ENCODE measurements at regions not wholly inside any gene's neighbourhood (a gene's known extent, or its start where the extent isn't known, plus 50 kb on each side); places are given as distances from the start of the nearest gene placed in this dataset.

- no peak overlapping the region for H3K27ac Mint-ChIP-seq (ENCODE audit: low read depth, unreplicated experiment)
- no peak for DNase-seq (ENCODE audit: unreplicated experiment)
- peaks cover 20% of the 10 kb centered on the region for H3K27me3 Mint-ChIP-seq (ENCODE audit: insufficient read depth, unreplicated experiment)
- intact Hi-C loops (cut with micrococcal nuclease): no loop called here
- ChIA-PET CTCF (interaction anchor here (0.8 kb wide), 1 partner anchor 88 kb away, joined by 3 read pairs; no protein-coding TSS in a partner anchor), POLR2A (interaction anchor here (0.5 to 1.1 kb wide), 2 partner anchors 17 to 21 kb away, joined by 3 read pairs; no protein-coding TSS in a partner anchor)
- no TSS peak for BruUV-seq (replicated peaks)
- H3K9me3 Mint-ChIP-seq (ENCODE audit: unreplicated experiment): no peaks in the 10 kb centered on the region
- no peaks in the 10 kb centered on the region for H3K36me3 Mint-ChIP-seq (ENCODE audit: insufficient read depth, unreplicated experiment)
- TF ChIP-seq, protein P1, sequence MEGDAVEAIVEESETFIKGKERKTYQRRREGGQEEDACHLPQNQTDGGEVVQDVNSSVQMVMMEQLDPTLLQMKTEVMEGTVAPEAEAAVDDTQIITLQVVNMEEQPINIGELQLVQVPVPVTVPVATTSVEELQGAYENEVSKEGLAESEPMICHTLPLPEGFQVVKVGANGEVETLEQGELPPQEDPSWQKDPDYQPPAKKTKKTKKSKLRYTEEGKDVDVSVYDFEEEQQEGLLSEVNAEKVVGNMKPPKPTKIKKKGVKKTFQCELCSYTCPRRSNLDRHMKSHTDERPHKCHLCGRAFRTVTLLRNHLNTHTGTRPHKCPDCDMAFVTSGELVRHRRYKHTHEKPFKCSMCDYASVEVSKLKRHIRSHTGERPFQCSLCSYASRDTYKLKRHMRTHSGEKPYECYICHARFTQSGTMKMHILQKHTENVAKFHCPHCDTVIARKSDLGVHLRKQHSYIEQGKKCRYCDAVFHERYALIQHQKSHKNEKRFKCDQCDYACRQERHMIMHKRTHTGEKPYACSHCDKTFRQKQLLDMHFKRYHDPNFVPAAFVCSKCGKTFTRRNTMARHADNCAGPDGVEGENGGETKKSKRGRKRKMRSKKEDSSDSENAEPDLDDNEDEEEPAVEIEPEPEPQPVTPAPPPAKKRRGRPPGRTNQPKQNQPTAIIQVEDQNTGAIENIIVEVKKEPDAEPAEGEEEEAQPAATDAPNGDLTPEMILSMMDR (IDR thresholded peaks at IDR 0.05; ENCODE audit: unreplicated experiment): no peak
- no peak overlapping the region for H3K4me3 Mint-ChIP-seq (ENCODE audit: unreplicated experiment)
- no peaks in the 10 kb centered on the region for H3K4me1 Mint-ChIP-seq (ENCODE audit: insufficient read depth, unreplicated experiment)
These were observed 222.8 kb downstream of the SNCAIP start for GRCh38 chr5:122534829-122535228.

DNA sequence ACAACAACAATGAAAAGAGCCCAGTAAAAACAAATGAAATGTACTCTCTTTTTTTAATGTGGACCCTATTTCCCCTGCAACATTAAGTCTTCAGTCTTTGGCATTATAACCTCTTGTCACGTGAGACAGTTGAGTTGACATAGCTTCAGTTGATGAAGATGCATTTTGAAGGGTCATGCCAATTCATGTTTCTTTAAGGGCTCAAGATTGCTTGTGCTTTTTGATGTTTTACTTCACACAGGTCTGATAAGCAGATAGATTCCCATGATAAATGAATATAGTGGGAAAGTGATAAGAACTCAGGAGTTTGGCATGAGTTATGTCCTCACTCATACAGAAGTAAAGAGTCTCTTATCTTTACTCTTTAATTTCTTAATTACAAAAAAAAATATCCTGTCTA is 229.4 kb downstream of the SNCAIP start:
- H3K4me3 Mint-ChIP-seq (ENCODE audit: unreplicated experiment): no peak overlapping the region
- BruUV-seq (replicated peaks): no TSS peak
- intact Hi-C loops (cut with micrococcal nuclease): no loop called here
- peaks cover 33% of the 10 kb centered on the region for H3K27me3 Mint-ChIP-seq (ENCODE audit: insufficient read depth, unreplicated experiment)
- H3K27ac Mint-ChIP-seq (ENCODE audit: low read depth, unreplicated experiment): no peak overlapping the region
- H3K36me3 Mint-ChIP-seq (ENCODE audit: insufficient read depth, unreplicated experiment): no peaks in the 10 kb centered on the region
- DNase-seq (ENCODE audit: unreplicated experiment): no peak
- CTCF ChIA-PET: no interaction called here
- H3K9me3 Mint-ChIP-seq (ENCODE audit: unreplicated experiment): no peaks in the 10 kb centered on the region
- no peaks in the 10 kb centered on the region for H3K4me1 Mint-ChIP-seq (ENCODE audit: insufficient read depth, unreplicated experiment)
- POLR2A ChIA-PET: no interaction called here
- TF ChIP-seq, protein P1 (IDR thresholded peaks at IDR 0.05; ENCODE audit: unreplicated experiment): no peak

DNA sequence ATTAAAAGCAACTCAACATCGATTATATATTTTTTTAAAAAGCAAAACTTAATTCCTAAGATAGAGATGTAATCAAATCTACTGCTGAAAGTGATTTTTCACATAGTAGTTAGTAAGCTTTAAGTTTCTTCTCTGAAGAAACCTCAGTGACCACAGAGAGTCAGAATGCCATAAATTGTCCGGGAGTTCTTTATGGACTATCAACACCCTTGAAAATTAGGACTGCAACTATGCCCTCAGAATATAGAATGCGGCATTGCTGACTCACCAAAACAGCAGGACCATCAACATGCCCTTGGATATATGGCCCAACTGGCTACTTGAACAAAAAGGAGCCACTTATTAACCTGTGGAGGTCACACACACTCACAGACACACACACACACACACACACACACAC is 228.9 kb upstream of the SNX2 start:
- TF ChIP-seq, protein P1 (IDR thresholded peaks at IDR 0.05; ENCODE audit: unreplicated experiment): no peak
- intact Hi-C loops (cut with micrococcal nuclease): no loop called here
- DNase-seq (ENCODE audit: unreplicated experiment): no peak
- no peak overlapping the region for H3K27ac Mint-ChIP-seq (ENCODE audit: low read depth, unreplicated experiment)
- peaks cover 5% of the 10 kb centered on the region for H3K9me3 Mint-ChIP-seq (ENCODE audit: unreplicated experiment)
- no peak overlapping the region for H3K4me3 Mint-ChIP-seq (ENCODE audit: unreplicated experiment)
- no TSS peak for BruUV-seq (replicated peaks)
- no peaks in the 10 kb centered on the region for H3K4me1 Mint-ChIP-seq (ENCODE audit: insufficient read depth, unreplicated experiment)
- ChIA-PET POLR2A (interaction anchor here (0.9 kb wide), 1 partner anchor 230 kb away, joined by 3 read pairs; no protein-coding TSS in a partner anchor), CTCF (interaction anchor here (0.5 to 1.4 kb wide), 4 partner anchors 12 to 424 kb away, joined by 3 to 4 read pairs (median 3); no protein-coding TSS in a partner anchor)
- H3K36me3 Mint-ChIP-seq (ENCODE audit: insufficient read depth, unreplicated experiment): no peaks in the 10 kb centered on the region
- H3K27me3 Mint-ChIP-seq (ENCODE audit: insufficient read depth, unreplicated experiment): peaks cover 12% of the 10 kb centered on the region

GRCh38 chr5:122547219-122547618 is 227.7 kb upstream of the SNX2 start:
- Mint-ChIP-seq H3K27me3 (ENCODE audit: insufficient read depth, unreplicated experiment) (peaks cover 5% of the 10 kb centered on the region), H3K4me3 (ENCODE audit: unreplicated experiment) (no peak overlapping the region), H3K4me1 (ENCODE audit: insufficient read depth, unreplicated experiment) (no peaks in the 10 kb centered on the region), H3K9me3 (ENCODE audit: unreplicated experiment) (peaks cover 5% of the 10 kb centered on the region), H3K27ac (ENCODE audit: low read depth, unreplicated experiment) (no peak overlapping the region), H3K36me3 (ENCODE audit: insufficient read depth, unreplicated experiment) (no peaks in the 10 kb centered on the region)
- intact Hi-C loops (cut with micrococcal nuclease): no loop called here
- no peak for DNase-seq (ENCODE audit: unreplicated experiment)
- TF ChIP-seq, protein P1 (IDR thresholded peaks at IDR 0.05; ENCODE audit: unreplicated experiment): no peak
- BruUV-seq (replicated peaks): no TSS peak
- ChIA-PET POLR2A (interaction anchor here (0.9 kb wide), 1 partner anchor 16 kb away, joined by 3 read pairs; no protein-coding TSS in a partner anchor), CTCF (no interaction called here)
